Stimulated activated CD4-positive, alpha-beta T cell treated with anti-CD3 and anti-CD28 coated beads, Interleukin-1b, Interleukin-23, amount 100 ng/mL, for 24 hours (primary cell): ENCODE measurements at regions not wholly inside any gene's neighbourhood (a gene's known extent, or its start where the extent isn't known, plus 50 kb on each side); places are given as distances from the start of the nearest gene placed in this dataset.
"Not testable (repeated sequence)": the region's sequence is repeated elsewhere in the genome, so short reads cannot be mapped to it uniquely, and the experiment has no call there.

ENCODE experiments used
- DNase-seq, 4 experiments: peaks; one replicate each; pipeline ENCODE4 v3.0.0-alpha.2; 2020; ENCODE audit warnings: low read depth in 4 of 4, low spot score in 1 of 4

DNA sequence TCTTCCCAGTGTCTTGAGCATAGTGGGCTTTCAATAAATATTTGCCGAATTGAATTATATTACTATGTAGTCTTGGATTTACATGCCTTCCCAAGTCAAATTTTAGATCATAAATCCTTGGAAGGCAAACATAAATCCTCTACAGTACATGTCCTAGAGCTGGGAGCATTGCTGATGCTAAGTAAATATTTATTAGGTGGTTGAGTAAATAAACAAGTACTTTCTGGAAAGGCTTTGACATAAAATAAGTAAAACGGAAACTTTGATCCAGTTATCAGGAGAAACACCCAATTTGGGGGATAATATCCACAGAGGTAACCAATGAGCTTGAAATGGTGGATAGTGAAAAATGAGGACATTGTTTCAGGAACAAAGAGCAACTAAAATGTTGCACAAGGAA, 162.8 kb upstream of the SVIL start:
- DNase-seq: no peak

DNA sequence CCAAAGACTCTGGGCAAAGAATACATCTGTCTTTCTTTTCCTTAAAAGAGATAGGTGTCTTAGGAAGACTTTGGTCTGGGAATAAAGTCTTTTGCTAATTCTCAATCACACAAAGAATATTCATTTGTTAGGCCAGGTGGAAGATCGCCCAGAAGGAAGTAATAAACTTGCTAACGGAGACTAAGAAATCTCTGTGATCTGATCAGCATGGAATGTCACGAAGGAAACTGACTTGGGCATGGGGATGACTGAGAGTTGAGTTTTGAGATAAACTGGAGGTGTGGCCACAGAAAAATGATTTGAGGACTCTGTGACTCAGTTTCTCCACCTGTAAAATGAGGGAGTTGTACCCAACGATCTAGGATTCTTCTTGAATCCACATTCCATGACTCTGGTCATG, 161.1 kb upstream of the SVIL start:
- DNase-seq: no peak

DNA sequence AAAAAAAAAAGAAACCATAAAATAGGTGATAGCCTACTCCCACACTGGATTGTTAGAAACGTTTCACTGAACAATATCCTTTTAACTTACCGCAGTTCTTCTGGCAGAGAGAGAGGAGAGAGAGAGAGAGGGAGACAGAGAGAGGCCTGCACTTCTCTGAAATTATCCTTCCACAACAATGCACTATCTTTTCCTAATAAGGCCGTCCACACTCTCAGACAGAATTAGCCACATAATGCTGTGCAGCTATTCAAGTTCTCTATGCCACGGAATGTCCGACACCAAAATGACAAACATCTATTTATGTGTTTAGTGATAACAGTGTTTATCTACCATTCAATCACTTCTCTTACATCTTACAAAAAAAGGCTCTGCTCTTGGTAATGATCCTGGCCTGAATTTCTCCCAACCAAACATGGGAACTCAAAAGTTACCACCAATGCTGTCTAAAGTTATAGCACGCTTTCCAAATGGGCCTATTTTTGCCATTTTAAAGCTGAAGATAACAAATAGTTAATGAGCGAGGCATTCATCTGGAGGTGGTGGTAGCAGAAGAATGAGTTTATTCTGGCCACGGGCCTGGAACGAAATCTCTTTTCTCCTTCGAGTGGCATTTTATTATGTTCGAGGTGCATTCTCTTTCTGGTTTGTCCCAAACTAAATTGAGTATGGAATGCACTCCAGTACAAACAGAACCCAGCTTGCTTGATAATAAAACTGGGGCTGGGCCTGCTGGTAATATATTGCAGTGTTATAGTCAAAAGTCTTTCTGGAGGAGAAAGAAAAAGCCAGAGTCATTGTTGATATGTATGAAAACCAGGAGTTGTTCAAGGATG, 160.2 kb upstream of the SVIL start:
- no peak for DNase-seq

GRCh38 chr10:29791773-29792172, 157.0 kb upstream of the SVIL start:
- DNase-seq: no peak

GRCh38 chr10:29790207-29790606, 155.4 kb upstream of the SVIL start:
- DNase-seq: no peak

- no peak for DNase-seq
These were observed 153.3 kb upstream of the SVIL start for GRCh38 chr10:29788113-29788512.

- no peak for DNase-seq
These were observed 150.9 kb upstream of the SVIL start for GRCh38 chr10:29785701-29786100.

- DNase-seq: no peak
These were observed 149.5 kb upstream of the SVIL start for GRCh38 chr10:29784175-29784773.

DNA sequence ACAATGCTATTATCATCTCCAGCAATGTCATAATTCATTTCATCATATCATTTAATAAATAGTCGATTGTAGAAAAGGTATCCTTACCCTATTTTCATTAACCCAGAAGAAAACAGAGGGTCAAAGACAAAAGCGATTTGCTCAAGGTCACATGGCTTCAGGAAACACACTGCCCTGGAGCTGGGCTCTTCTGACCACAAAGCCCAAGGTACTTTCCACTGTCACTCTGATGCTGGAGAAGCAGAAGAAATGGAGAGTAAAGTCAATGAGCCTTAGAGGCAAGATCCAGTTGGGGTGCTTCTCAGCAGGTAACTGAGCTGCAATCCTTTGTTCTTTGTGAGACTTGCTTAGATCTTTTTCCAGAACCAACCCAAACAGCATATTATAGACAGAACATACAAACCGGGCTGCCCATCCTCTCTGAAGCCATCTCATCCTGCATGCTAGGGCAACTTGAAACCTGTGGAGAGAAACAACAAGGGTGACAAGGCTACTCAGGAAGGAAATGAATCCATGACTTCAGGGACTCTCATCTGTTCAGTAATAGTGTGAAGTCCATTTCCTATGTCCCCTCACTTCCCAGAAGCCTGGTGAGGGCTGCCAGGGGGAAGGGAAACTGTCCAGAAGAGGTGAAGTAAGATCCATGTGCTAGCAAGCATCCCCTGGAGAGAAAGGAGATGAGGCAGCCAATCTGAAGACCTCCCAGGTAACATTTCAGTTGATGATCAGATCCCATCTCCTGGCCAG, 148.6 kb upstream of the SVIL start:
- DNase-seq: no peak

- DNase-seq: no peak
These were observed 145.9 kb upstream of the SVIL start for GRCh38 chr10:29780639-29781038.

- DNase-seq: no peak
These were observed 145.3 kb upstream of the SVIL start for GRCh38 chr10:29780096-29780495.

GRCh38 chr10:29776246-29776645, 141.5 kb upstream of the SVIL start:
- no peak for DNase-seq

DNA sequence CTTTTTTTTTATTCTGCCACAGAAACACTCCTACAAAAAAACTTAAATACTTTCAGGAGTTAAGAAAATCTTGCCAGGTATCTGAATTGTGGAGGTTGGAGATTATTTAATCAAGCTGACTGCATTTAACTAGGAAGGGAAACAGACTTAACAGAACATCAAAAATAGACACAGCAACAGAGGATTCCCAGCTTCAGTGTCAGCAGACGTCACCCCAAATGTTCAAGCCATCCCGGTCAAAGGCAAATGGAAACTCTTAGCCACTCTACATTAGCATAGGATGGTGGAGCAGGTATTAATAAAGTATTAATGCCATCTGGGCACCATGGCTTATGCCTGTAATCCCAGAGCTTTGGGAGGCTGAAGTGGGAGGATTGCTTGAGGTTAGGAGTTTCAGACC, 139.7 kb upstream of the SVIL start:
- DNase-seq: no peak

- DNase-seq: no peak
These were observed 138.9 kb upstream of the SVIL start for GRCh38 chr10:29773675-29774091.

GRCh38 chr10:29772403-29772802, 137.6 kb upstream of the SVIL start:
- DNase-seq: no peak

DNA sequence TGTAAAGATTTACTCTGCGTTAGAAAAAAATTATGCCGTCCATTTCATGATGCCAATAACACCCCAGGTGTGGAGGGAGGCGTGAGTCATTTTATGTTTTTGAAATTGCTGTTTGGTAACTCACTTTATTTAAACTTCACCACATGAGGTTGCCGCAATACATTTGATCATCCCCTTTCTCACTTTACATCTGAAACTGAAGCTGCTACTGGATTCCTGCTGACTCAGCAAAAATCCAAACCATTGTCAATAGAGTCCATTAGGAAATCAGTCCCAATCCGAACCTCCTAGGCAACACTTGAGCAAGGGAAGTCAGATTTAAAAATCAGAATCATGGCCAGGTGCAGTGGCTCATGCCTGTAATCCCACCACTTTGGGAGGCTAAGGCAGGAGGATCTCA, 136.6 kb upstream of the SVIL start:
- no peak for DNase-seq

GRCh38 chr10:29769277-29769676, 134.5 kb upstream of the SVIL start:
- DNase-seq: not testable (repeated sequence)

DNA sequence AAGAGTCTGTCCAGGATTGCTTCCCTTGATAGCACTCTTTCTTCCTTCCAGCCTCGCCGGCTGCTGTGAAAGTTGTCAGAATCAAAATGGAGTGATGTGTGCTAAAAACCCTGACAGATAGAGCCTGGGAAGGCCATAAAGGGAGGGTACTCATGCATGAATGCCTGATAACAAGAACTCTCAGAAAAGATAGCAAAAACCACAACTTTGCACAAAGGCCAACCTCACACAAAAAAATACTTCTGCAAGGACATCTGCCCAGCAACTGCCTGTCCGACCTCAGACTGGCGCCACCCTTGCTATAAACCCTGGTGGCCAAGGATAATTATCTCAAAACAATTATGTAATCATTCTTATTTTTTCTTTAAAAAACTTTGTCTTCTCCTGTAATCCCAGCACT, 133.2 kb upstream of the SVIL start:
- no peak for DNase-seq

GRCh38 chr10:29766753-29767152, 132.0 kb upstream of the SVIL start:
- DNase-seq: no peak

- no peak for DNase-seq
These were observed 130.6 kb upstream of the SVIL start for GRCh38 chr10:29765330-29765729.

- DNase-seq: no peak
These were observed 128.6 kb upstream of the SVIL start for GRCh38 chr10:29763396-29763795.

- no peak for DNase-seq
These were observed 127.1 kb upstream of the SVIL start for GRCh38 chr10:29761916-29762315.
